DMS114 treated with DMSO at 0.1 percent for 48 hours (cell line): ENCODE measurements at regions not wholly inside any gene's neighbourhood (a gene's known extent, or its start where the extent isn't known, plus 50 kb on each side); places are given as distances from the start of the nearest gene placed in this dataset.

Experiments used
- DNase-seq: peaks from one replicate; lab custom pipeline; 2025; ENCODE audit not compliant: unreplicated experiment; lab: John Stamatoyannopoulos, UW

- no peak for DNase-seq
Measured at GRCh38 chr5:5581080-5581479, 158.6 kb downstream of the ICE1 start.

GRCh38 chr5:5576744-5577143 is 154.3 kb downstream of the ICE1 start:
- DNase-seq = no peak

GRCh38 chr5:5575461-5575860 is 153.0 kb downstream of the ICE1 start:
- DNase-seq = no peak

- no peak for DNase-seq
Measured at GRCh38 chr5:5573798-5574380, 151.4 kb downstream of the ICE1 start.

- no peak for DNase-seq
Measured at GRCh38 chr5:5572976-5573797, 150.7 kb downstream of the ICE1 start.

GRCh38 chr5:5572010-5572865 is 149.8 kb downstream of the ICE1 start:
- DNase-seq = no peak

- DNase-seq = no peak
Measured at GRCh38 chr5:5570646-5571045, 148.2 kb downstream of the ICE1 start.

GRCh38 chr5:5564898-5565297 is 142.4 kb downstream of the ICE1 start:
- no peak for DNase-seq

GRCh38 chr5:5560016-5560415 is 137.5 kb downstream of the ICE1 start:
- no peak for DNase-seq

- DNase-seq = no peak
Measured at GRCh38 chr5:5558638-5559527, 136.4 kb downstream of the ICE1 start.

- DNase-seq = no peak
Measured at GRCh38 chr5:5558102-5558501, 135.6 kb downstream of the ICE1 start.

GRCh38 chr5:5551499-5551898 is 129.0 kb downstream of the ICE1 start:
- DNase-seq = no peak

GRCh38 chr5:5546408-5546807 is 123.9 kb downstream of the ICE1 start:
- no peak for DNase-seq

GRCh38 chr5:5544094-5544663 is 121.7 kb downstream of the ICE1 start:
- no peak for DNase-seq

GRCh38 chr5:5542654-5543053 is 120.2 kb downstream of the ICE1 start:
- no peak for DNase-seq

GRCh38 chr5:5540065-5540464 is 117.6 kb downstream of the ICE1 start:
- DNase-seq = no peak
